CD4-positive, alpha-beta T cell treated with Interferon gamma for 1 hour (primary cell): ENCODE measurements at regions not wholly inside any gene's neighbourhood (a gene's known extent, or its start where the extent isn't known, plus 50 kb on each side); places are given as distances from the start of the nearest gene placed in this dataset.
"Not testable (repeated sequence)": the region's sequence is repeated elsewhere in the genome, so short reads cannot be mapped to it uniquely, and the experiment has no call there.

Experiments used
- DNase-seq: peaks from one replicate; pipeline ENCODE4 v3.0.0-alpha.2; 2020

GRCh38 chr7:142523821-142524460 is 225.3 kb upstream of the PRSS1 start:
- no peak for DNase-seq

- DNase-seq = no peak
Measured at GRCh38 chr7:142522735-142523134, 226.5 kb upstream of the PRSS1 start.

DNA sequence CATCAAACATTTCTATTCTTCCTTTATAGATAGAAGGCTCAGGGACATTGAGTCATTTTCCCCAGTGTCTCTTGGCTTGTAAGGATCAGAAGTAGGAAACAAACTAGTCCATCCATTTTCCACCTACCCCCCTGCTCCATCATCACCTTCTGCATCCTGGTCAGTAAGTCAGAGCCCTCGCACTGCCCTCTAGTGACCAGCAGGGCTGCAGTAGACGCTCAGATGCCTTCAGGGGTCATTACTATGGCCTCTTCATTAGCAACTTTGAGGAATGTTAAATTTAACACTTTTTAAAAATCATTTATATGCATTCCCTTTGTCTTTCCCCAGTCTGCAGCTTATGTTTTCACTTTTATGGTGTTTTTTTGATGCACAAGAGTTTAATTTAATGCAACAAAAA is 228.4 kb upstream of the PRSS1 start:
- DNase-seq = not testable (repeated sequence)

DNA sequence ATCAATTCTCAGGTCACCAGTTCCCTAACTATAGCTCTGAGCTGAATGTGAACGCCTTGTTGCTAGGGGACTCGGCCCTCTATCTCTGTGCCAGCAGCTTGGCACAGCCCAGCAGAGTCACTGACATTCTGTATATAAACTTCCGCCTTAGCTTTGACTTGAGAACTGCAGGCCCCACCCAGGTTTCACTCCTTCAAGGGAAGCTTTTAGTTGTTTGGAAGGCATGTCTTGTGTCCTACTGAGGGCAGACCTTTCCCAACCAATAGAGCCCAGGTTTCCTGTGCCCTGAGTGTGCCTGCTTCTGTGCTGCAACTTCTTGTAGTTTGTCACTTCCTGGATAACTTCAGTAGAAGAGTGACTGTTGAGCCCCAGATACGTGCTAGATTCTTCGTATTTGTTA is 228.8 kb upstream of the PRSS1 start:
- DNase-seq = not testable (repeated sequence)

GRCh38 chr7:142519079-142520078 is 229.9 kb upstream of the PRSS1 start:
- no peak for DNase-seq

- DNase-seq = peak; percentile 34
Measured at GRCh38 chr7:142516038-142516501, 233.2 kb upstream of the PRSS1 start.

GRCh38 chr7:142514716-142515115 is 234.6 kb upstream of the PRSS1 start:
- DNase-seq = not testable (repeated sequence)

GRCh38 chr7:142513178-142513955 is 235.9 kb upstream of the PRSS1 start:
- no peak for DNase-seq

DNA sequence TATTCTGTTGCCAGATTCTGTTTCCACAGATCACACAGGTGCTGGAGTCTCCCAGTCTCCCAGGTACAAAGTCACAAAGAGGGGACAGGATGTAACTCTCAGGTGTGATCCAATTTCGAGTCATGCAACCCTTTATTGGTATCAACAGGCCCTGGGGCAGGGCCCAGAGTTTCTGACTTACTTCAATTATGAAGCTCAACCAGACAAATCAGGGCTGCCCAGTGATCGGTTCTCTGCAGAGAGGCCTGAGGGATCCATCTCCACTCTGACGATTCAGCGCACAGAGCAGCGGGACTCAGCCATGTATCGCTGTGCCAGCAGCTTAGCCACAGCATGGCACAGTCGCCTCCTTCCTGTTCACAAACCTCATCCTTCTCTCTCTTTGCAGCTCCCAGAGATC is 237.5 kb upstream of the PRSS1 start:
- DNase-seq = no peak

GRCh38 chr7:142511374-142511773 is 237.9 kb upstream of the PRSS1 start:
- no peak for DNase-seq

DNA sequence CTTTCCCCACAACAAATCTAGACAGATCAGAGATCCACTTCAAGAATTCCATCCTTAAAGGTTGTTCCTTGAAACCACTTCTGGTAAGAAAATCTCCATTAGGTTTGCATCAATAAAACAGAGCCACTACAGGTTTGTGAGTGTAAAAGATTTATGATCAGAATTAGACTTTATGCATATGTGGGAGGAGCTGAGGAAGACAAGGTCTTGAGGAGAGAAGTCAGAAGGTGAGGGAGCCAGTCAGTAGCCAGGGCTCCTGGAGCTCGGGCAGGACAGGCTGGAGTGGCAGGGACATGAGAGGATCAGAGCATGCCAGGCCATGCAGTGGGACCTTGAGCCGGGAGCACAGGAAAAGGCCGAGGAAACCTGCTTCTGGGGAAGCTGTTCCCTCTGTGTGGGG is 240.0 kb upstream of the PRSS1 start:
- DNase-seq = not testable (repeated sequence)

DNA sequence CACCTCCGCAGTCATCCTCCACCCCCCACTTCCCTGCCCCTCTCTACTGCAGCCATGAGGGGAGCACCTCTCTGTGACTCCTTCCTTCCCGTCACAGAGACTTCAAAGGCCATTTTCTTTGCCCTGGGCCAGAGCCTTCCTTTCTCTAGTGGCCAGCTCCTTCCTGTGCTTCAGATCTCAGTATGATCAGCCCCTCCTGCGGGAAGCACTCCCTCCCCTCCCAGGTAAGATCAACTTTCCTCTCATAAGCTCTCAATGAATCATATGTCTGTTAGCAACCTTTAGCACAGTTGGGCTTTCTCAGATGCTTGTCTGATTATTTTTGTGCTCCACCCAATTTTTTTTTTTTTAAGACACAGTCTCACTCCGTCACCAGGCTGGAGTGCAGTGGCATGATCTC is 241.0 kb upstream of the PRSS1 start:
- no peak for DNase-seq

GRCh38 chr7:142507799-142508198 is 241.5 kb upstream of the PRSS1 start:
- DNase-seq = no peak

- DNase-seq = not testable (repeated sequence)
Measured at GRCh38 chr7:142507066-142507465, 242.2 kb upstream of the PRSS1 start.

GRCh38 chr7:142506601-142507000 is 242.7 kb upstream of the PRSS1 start:
- no peak for DNase-seq

DNA sequence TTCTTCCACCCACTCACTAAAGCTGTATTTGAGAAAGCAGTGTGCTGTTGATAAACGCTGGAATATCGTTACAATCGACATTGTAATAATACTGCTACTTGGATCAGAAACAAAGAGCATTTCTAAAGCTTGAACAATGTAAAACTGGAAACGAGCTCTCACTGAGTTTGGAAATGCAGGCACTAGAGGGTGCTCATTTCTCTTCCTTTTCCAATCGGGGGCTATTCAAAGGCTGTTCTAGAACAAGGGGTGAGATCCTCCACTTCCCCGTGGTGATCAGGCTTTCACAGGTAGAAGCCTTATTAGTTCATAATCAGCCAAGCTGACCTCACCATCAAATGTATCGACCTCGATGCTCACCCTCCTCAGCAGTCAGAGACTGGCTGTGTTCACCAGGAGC is 245.3 kb upstream of the PRSS1 start:
- DNase-seq = not testable (repeated sequence)

DNA sequence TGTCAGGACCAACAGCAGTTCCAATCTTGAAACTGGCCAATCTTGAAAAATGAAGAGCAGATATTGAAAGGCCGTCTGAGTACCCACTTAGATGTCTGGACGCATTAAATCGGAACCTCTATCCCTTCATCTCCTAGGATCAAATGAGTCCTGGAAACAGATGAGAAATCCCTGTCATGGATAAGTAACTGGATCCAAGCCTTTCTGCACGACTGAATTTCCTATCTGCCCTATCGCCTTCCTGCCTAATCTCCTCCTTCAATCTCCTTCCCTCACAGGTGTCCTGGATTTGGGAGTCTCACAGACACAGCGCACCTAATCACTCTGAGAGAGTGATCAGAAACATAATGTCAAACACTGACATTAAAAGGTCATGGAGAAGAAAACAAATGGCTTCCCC is 245.2 kb upstream of the PRSS58 start:
- no peak for DNase-seq

GRCh38 chr7:142501434-142501833 is 243.6 kb upstream of the PRSS58 start:
- no peak for DNase-seq

DNA sequence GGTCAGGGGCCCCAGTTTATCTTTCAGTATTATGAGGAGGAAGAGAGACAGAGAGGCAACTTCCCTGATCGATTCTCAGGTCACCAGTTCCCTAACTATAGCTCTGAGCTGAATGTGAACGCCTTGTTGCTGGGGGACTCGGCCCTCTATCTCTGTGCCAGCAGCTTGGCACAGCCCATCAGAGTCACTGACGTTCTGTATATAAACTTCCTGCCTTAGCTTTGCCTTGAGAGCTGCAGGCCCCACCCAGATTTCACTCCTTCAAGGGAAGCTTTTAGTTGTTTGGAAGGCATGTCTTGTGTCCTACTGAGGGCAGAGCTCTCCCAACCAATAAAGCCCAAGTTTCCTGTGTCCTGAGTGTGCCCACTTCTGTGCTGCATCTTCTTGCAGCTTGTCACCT is 242.5 kb upstream of the PRSS58 start:
- DNase-seq = peak; percentile 26

DNA sequence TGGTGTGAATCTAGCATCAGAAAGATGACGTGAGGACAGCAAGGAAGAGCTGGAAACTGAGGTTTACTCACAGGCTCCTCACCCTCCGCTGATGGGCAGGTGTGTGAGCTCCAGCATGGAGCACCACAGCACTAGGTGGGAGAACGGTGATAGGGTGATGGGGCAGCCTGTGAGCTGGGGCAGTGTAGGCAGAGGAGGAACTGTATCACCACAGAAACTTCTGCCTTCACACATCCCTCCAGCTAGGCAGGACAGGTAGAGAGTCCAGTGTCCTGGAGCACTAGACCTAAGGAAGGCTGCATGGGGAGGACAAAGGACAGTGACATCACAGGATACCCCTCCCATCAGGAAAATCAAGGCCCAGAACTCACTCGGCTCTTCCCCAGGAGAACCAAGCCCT is 241.8 kb upstream of the PRSS58 start:
- DNase-seq = no peak

DNA sequence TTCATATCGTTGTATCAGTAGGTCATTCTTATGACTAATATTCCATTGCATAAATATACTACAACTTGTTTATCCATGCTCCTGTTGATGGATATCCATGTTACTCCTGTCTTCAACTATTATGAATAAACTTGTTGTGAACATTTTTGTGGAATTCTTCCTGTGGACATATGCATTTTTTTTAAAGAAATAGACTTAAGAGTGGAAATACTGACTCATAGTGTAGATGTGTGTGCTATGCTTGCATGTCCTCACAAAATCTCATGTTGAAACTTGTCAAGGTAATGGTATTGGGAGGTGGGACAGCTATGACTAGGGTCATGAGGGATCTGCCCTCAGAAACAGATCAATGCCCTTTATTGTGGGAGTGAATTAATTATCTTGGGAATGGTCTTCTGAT is 240.5 kb upstream of the PRSS58 start:
- DNase-seq = no peak

DNA sequence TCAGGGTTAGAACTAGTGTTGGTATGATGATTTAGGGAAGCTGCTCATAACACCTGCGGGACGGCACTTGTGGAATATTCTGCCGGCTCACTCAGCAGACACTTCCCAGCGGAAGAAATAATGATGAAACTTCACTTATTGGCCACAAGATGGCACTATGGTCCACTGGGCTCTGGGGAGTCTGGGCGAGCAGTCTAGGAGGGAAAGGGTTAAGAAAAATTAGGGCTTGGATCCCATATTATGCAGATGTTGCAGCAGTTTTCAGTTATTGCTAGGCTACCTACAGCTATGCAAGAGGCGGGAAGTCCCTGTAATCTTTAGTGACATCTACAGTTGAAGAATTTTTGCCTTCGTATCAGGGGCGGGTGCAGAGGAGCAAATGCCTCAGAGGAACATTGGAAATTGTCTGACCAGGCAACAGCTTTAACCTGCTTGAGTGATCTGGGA is 238.7 kb upstream of the PRSS58 start:
- DNase-seq = peak; percentile 14

DNA sequence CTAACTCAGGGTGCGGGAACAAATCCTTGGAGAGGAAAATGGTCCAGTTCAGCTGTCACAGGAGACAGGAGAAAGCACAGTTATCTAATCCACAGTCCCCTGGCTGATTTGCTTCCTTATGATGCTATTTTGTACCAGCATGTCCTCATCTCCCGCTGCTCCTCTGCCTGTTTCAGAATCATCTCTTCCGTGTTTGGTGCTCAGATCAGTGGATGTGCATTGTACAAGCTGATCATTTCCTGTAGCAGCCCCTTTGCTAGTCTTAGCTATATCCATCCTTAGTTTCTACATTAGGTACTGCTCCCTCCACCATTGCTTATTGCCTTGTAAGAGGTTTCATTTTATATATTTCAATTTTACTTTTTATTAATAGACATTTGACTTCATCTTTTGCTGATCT is 238.0 kb upstream of the PRSS58 start:
- not testable (repeated sequence) for DNase-seq
